ENCODE measurements at regions not wholly inside any gene's neighbourhood (a gene's known extent, or its start where the extent isn't known, plus 50 kb on each side); places are given as distances from the start of the nearest gene placed in this dataset.

GRCh38 chr4:73347497-73347896 lies 56.6 kb upstream of the ALB start:
- FAIRE-seq (no peak), ATAC-seq (no peak), DNase-seq (ENCODE audit: low read depth, low spot score) (no peak)
- Histone ChIP-seq H3K79me2 (ENCODE audit: control insufficient read depth, insufficient read depth, low read length) (no peaks in the 10 kb centered on the region), H3K27ac (ENCODE audit: control insufficient read depth, insufficient read depth) (no peak overlapping the region), H3K27me3 (replicated peaks in 1 of 2; ENCODE audit: control insufficient read depth in 2 of 2, insufficient read depth in 2 of 2, low read length in 1 of 2) (no peaks in the 10 kb centered on the region), H3K4me2 (ENCODE audit: control insufficient read depth, insufficient read depth) (no peak overlapping the region), H3K36me3 (ENCODE audit: control insufficient read depth in 2 of 2, insufficient read depth in 2 of 2, low read length in 1 of 2) (no peaks in the 10 kb centered on the region), H2AFZ (ENCODE audit: control insufficient read depth, low read depth, low read length) (no peak overlapping the region), H3K9ac (ENCODE audit: control insufficient read depth, insufficient read depth, low read length) (no peak overlapping the region), H4K20me1 (ENCODE audit: control insufficient read depth, insufficient read depth) (no peaks in the 10 kb centered on the region), H3K9me3 (replicated peaks; ENCODE audit: control insufficient read depth, insufficient read depth, low read length) (no peaks in the 10 kb centered on the region), H3K4me3 (no peak overlapping the region), H3K4me1 (ENCODE audit: control insufficient read depth, insufficient read depth, low read length) (no peaks in the 10 kb centered on the region)
- SMC1A ChIA-PET (ENCODE audit: uncharacterized antibody, unreplicated experiment) = interaction anchor here (0.7 to 1.4 kb wide), 2 partner anchors 305 to 732 kb away, joined by 3 read pairs; no protein-coding TSS in a partner anchor
- RAD21 ChIA-PET (ENCODE audit: unreplicated experiment) = no interaction called here
- no TSS peak for BruUV-seq (replicated peaks)
- TF ChIP-seq USF1 (IDR thresholded peaks at IDR 0.05; ENCODE audit: borderline replicate concordance, extremely low read length, insufficient read depth, low read depth, low read length) = no peak
- no peak for TF ChIP-seq HCFC1 (IDR thresholded peaks at IDR 0.05; ENCODE audit: low read length)
- TF ChIP-seq HDAC2 (IDR thresholded peaks at IDR 0.05) = no peak
- no peak for TF ChIP-seq ASH2L (IDR thresholded peaks at IDR 0.05; ENCODE audit: borderline replicate concordance, low read depth)
- no peak for TF ChIP-seq ATF7 (IDR thresholded peaks at IDR 0.05; ENCODE audit: low read depth)
- no peak for TF ChIP-seq NFYA (IDR thresholded peaks at IDR 0.05; ENCODE audit: borderline replicate concordance, low read depth, low read length)
- no peak for TF ChIP-seq SIN3A (IDR thresholded peaks at IDR 0.05; ENCODE audit: low read depth, low read length)
- no peak for TF ChIP-seq POU2F2 (IDR thresholded peaks at IDR 0.05; ENCODE audit: borderline replicate concordance, low read depth, low read length)
- TF ChIP-seq RB1 (IDR thresholded peaks at IDR 0.05; ENCODE audit: borderline replicate concordance) = no peak
- no peak for TF ChIP-seq GABPA (IDR thresholded peaks at IDR 0.05; ENCODE audit: low read depth)
- no peak for TF ChIP-seq CBFB (IDR thresholded peaks at IDR 0.05; ENCODE audit: low read depth)
- TF ChIP-seq NRF1 (conservative IDR thresholded peaks at IDR 0.05; ENCODE audit: low read depth, low read length) = no peak
- TF ChIP-seq DPF2 (IDR thresholded peaks at IDR 0.05) = no peak
- no peak for TF ChIP-seq ZNF207 (IDR thresholded peaks at IDR 0.05; ENCODE audit: borderline replicate concordance)
- no peak for TF ChIP-seq MEF2B (IDR thresholded peaks at IDR 0.05; ENCODE audit: partially characterized antibody, poor library complexity, severe bottlenecking)
- TF ChIP-seq CUX1 (IDR thresholded peaks at IDR 0.05; ENCODE audit: insufficient replicate concordance, low read depth, low read length) = no peak
- no peak for TF ChIP-seq SIX5 (IDR thresholded peaks at IDR 0.05; ENCODE audit: low read depth, low read length, severe bottlenecking)
- intact Hi-C loops (cut with micrococcal nuclease; ENCODE audit: unreplicated experiment) (no loop called here), in situ Hi-C loops (cut with MboI) (loop anchor here (5.0 kb wide), 1 partner anchor 310 kb away; no protein-coding TSS in a partner anchor)
- POLR2A ChIA-PET = no interaction called here
- CTCF ChIA-PET = no interaction called here

All from GM12878 (cell line).